ENCODE measurements at regions not wholly inside any gene's neighbourhood (a gene's known extent, or its start where the extent isn't known, plus 50 kb on each side); places are given as distances from the start of the nearest gene placed in this dataset.

DNA sequence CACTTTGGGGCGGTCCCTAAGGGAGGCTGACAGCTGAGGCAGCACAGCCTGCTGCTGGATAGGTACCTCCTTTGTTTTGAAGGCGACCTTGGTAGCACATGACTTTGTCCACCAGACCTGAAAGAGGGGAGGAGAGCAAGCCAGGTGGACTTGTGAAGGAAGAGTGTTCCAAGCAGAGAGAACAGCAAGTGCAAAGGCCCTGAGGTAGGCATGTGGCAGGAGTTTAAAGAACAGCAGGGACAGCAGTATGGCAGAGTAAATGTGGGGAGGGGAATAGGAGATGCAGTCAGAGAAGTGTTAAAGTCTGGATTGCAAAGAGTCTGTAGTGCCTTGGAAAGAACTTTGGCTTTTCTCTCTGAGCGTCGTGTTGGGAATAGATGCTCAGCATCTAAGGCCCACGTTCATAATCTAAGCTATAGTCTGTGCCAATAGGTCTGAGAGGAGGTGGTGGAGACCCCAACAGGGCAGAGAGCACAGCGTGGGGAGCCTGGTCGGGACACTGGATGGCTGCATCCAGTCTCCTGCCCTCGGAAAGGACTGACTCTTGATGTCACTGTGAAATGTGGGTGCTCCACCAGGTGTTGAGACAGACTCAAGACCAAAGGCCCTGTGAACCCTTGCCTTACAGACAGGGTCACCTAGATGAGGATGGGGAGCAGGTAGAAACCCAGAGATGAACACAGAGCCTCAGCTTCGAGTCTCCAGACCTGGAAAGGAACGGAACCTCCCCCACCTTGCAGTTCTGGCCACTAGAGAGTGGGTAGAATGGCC is 242.1 kb upstream of the PWP1 start:
- no peak for DNase-seq (ENCODE audit: low read depth)

GRCh38 chr12:107444771-107445170 is 240.8 kb upstream of the PWP1 start:
- DNase-seq (ENCODE audit: low read depth), result no peak

DNA sequence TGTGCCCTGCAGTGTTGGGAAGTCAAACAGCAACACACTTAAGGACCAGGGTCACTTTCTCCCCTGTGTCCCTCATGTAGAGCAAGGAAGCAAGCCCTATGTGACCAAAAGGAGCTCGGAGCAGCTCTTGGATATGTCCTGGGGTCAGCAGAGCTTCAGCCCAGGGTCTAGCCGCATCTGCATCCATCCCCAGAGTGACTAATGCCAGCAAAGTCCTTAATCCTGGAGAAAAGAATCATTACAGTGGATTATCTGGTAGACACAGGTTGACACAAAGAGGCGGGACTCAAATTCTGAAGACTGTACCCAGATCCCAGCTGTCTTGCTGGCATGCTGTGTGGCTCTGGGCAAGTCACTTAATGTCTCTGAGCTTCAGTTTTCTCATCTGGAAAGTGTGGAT is 239.1 kb upstream of the PWP1 start:
- no peak for DNase-seq (ENCODE audit: low read depth)

GRCh38 chr12:107447336-107447735 is 238.3 kb upstream of the PWP1 start:
- DNase-seq (ENCODE audit: low read depth), result no peak

GRCh38 chr12:107448198-107448597 is 237.4 kb upstream of the PWP1 start:
- DNase-seq (ENCODE audit: low read depth), result no peak

GRCh38 chr12:107449891-107450290 is 235.7 kb upstream of the PWP1 start:
- DNase-seq (ENCODE audit: low read depth), result no peak

- DNase-seq (ENCODE audit: low read depth), result no peak
These were observed 235.1 kb upstream of the PWP1 start for GRCh38 chr12:107450541-107450940.

DNA sequence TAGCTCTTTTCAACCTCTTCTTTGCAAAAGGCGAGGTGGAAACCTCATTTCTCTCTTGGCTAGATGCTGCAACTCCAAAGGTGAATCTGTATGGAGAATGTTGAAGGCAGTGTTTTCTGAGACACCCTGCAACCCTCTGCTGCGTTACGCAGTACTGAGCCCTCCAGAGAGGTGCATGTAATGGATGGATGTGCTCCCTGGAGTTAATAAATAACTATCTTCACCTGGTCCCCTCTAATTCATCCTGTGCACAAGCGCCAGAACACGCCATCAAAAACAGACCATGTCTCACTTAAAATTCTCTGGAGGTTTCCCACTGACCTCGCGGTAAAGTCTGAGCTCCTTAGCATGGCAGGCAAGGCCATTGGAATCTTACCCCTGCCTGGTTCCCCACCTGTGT is 234.4 kb upstream of the PWP1 start:
- no peak for DNase-seq (ENCODE audit: low read depth)

DNA sequence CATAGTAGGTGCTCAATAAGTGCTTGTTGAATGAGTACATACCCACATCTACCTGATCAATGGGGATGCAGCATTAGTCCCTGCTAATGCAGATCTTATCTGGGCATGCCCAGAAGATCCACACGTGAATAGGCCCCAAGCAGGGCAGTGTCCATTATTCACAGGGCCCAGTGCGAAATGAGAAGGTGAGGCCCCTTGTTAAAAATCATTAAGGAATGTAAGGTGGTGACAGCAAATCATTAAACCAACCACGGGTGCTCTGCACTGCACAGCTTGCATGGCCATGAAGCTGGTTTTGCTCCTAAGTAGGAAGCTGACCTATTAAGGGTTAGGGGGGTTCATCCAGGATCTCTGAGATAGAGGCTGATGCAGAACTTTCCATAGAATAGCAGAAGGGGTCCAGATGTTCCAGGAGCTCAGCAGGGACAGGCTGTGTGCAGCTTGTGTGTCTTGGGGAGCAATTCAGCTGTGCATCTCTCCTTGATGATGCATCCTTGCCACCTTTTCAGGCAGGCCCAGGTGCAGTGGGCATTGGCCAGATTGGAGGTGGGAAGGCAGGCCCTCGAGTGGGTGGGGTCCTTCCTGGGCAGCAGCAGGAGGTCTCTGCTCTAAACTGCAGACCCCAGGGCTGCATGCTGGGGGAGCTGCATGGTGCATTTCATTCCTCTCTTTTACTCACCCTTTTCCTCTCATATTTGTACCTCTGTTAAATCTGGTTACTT is 231.3 kb upstream of the PWP1 start:
- no peak for DNase-seq (ENCODE audit: low read depth)

- no peak for DNase-seq (ENCODE audit: low read depth)
These were observed 228.2 kb upstream of the PWP1 start for GRCh38 chr12:107457362-107457935.

DNA sequence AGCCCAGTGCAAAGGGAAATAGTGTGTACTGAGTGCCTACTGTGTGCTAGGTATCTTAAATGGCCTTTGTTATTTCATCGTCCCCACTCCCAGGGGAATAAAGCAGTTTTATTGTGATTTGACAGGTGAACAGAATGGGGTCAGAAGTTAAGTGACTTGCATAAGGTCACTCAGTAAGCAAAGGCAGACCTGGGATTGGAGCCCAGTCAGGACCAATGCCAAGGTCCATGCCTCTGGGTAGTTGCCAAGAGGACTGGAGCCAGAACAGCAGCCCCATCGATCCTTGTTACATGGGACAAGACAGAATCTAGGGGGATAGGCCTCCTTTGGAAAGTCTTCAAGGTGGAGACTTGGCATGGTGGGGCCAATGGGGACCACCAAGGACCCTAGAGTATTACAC is 227.4 kb upstream of the PWP1 start:
- DNase-seq (ENCODE audit: low read depth), result no peak

DNA sequence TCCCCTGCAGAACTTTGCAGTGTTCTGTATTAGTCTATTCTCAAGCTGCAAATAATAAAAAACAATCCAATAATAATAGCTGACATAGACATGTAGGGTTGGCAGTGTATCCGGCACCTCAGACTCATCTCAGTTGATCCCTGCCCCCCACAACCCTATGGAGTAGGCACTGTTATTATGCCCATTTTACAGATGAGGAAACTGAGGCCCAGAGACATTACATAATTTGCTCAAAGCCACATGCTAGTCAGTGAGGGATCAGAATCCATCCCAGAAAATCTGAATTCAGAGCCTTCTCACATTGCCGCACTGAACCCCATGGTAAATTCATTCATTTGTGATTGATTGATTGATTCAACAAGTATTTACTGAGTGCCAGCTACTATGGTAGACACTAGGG is 226.6 kb upstream of the PWP1 start:
- no peak for DNase-seq (ENCODE audit: low read depth)

- no peak for DNase-seq (ENCODE audit: low read depth)
These were observed 226.0 kb upstream of the PWP1 start for GRCh38 chr12:107459641-107460040.

DNA sequence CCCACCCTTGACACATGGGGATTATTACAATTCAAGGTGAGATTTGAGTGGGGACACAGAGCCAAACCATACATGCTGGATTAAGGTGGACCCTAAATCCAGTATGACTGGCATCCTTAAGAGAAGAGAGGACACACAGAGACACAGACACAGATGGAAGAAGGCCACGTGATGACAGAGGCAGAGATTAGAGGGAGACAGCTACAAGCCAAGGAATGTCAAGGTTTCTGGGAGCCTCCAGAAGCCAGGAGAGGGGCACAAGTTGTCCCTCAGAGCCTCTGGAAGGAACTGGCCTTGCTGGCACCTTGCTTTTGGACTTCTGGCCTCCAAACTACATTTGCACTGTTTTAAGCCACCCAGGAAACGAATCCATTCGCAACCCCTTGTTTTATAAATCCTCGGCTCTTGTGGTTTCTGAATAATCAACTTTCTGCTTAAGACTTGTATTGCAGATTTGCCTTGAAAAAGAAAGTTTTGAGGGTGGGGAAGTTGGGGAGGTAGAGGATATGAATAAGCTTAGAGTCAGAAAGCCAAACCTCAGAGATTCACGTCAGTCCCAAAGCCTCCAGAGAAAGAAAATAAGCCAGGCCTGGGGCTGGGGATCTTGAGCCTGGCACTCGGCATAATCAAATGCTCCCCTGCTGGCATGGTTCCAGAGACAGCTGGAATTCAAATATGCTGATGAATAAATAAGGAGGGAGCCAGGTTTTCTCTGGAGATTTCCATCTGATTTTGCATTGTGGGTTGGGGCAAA is 224.2 kb upstream of the PWP1 start:
- DNase-seq (ENCODE audit: low read depth), result no peak

- no peak for DNase-seq (ENCODE audit: low read depth)
These were observed 222.9 kb upstream of the PWP1 start for GRCh38 chr12:107462428-107463332.

- no peak for DNase-seq (ENCODE audit: low read depth)
These were observed 221.0 kb upstream of the PWP1 start for GRCh38 chr12:107464644-107465043.

DNA sequence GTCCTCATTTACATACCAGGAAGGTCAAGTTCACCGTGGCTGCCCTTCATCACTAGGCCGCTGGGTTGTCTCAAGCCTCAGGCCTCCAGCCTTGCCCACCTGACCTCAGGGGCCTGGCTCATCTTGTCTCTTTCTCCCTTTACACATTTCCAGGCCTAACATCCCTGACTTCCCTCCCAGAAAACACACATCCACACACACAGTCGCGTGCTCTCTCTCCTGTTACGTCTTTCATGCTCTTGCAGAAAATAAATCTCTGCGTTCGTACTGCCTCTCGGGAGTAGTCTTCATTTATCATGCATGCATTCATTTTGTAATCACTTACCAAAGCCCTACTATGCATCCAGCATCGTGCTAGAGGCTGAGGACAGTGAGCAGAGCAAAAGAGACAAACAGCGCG is 220.0 kb upstream of the PWP1 start:
- no peak for DNase-seq (ENCODE audit: low read depth)

DNA sequence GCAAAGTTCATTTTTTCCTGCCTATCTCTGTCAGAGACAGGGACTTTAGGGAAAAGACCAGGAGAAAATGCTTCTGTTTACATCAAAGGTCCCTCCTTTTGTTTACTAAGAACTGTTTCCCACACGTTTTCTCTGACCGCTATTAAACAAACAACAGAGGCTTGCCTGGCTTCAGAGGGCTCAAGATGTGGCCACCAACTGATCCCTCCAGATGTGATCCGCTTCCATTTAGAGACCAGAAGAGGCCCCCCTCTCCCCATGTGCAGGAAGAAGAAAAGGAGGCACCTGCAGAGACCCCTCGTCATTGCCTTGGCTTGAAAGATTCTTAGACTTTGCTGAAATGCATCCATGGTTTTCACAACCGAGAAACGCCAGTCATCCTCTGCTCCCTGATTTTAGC is 217.9 kb upstream of the PWP1 start:
- no peak for DNase-seq (ENCODE audit: low read depth)

GRCh38 chr12:107468182-107468581 is 217.4 kb upstream of the PWP1 start:
- DNase-seq (ENCODE audit: low read depth), result no peak

DNA sequence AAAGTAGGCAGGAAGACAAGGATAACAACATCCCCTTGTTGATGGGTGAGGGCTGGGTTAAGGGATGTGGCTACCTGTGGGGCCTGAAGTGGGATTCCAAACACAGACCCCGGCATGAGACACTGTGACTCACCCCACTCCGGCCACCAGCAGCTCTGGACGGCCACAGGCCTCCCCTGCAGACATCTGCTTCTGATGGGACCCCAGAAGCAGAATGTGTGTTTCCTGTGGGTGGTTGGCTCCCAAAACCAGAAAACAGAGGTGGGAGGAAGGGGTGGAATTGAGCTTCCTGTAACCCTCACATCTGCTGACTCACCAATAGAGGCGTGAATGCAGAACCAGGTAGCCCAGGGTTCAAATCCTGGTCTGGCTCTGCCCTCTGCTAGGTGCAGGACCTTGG is 216.6 kb upstream of the PWP1 start:
- DNase-seq (ENCODE audit: low read depth), result no peak

DNA sequence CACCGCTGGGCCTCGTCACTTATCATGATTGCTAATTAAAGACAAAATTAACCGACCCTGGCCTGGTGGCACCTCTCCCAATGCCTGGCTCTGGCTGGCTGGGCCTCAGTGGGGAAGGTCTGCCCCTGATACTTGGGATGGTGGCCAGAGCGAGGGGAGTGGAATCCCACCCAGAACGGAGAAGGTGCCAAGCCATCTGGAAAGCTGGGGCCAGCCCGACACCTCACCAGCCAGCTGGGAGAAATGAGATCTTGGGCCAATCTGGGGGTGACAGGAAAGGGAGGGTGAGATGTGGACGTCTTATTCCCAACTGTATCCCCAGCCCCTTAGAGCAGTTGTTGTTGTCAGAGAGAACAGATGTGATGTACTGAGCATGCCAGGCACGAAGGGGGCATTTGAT is 215.0 kb upstream of the PWP1 start:
- no peak for DNase-seq (ENCODE audit: low read depth)

GRCh38 chr12:107472308-107472707 is 213.3 kb upstream of the PWP1 start:
- no peak for DNase-seq (ENCODE audit: low read depth)

Data from CMK (cell line).